HCT116 (cell line): ENCODE measurements at regions not wholly inside any gene's neighbourhood (a gene's known extent, or its start where the extent isn't known, plus 50 kb on each side); places are given as distances from the start of the nearest gene placed in this dataset.

ENCODE experiments used
- ATAC-seq: fragments of 200-7000 bp; cut with Tn5 transposase; 2 replicates; pipeline ENCODE4 v1.9.1; 2020; ENCODE audit warnings: mild to moderate bottlenecking, moderate library complexity
- BruUV-seq: library from RNA; stranded (reverse); fragments of 400-500 nt; replicated peaks from 2 replicates; lab custom pipeline; 2021; lab: Mats Ljungman, UMichigan
- CTCF ChIA-PET: fragments of 300-600 bp; sonication (Branson Sonifier 250); formaldehyde crosslinking; loops from one replicate; lab custom pipeline; 2021; ENCODE audit warnings: antibody characterized with exemption; lab: Charles Lee
- POLR2A ChIA-PET: fragments of 300-600, 350-600 bp; sonication (Branson Sonifier 250); formaldehyde crosslinking; loops from one replicate; lab custom pipeline; 2021; ENCODE audit warnings: antibody characterized with exemption; lab: Charles Lee
- RAD21 ChIA-PET, 2 experiments: fragments of 300-600 bp; sonication (Branson Sonifier 250); formaldehyde crosslinking; loops; one replicate each; lab custom pipeline; 2023; ENCODE audit warnings: low total read pairs in 2 of 2; ENCODE audit not compliant: uncharacterized antibody in 2 of 2, unreplicated experiment in 2 of 2, low non-redundant PET in 1 of 2; lab: Charles Lee
- DNase-seq: peaks from one replicate; pipeline ENCODE4 v3.0.0-alpha.2; 2010; ENCODE audit warnings: low read depth, low spot score
- H2AFZ ChIP-seq: fragments of 200-600 bp; shearing (Covaris generic), sonication (generic); 2 replicates; pipeline ENCODE4 v1.6.1; 2017; ENCODE audit warnings: low read depth, mixed run types, mixed read lengths, antibody characterized with exemption, low read length; ENCODE audit not compliant: poor library complexity, severe bottlenecking
- H3K27ac ChIP-seq: 2 replicates; pipeline ENCODE4 v1.5.1; 2012; ENCODE audit warnings: low read depth, low read length
- H3K27me3 ChIP-seq: fragments of 200-600 bp; sonication (generic); 2 replicates; pipeline ENCODE4 v1.6.1; 2016; ENCODE audit warnings: mixed run types, low read length, mixed read lengths; ENCODE audit not compliant: insufficient read depth
- H3K36me3 ChIP-seq, 2 experiments: fragments of 200-500 bp in 1 of 2; fragments of 200-600 bp in 1 of 2; sonication (Bioruptor generic) in 1 of 2; sonication (generic) in 1 of 2; 2 replicates each; pipeline versions ENCODE4 v1.5.1 to v1.6.1; 2014 to 2016; ENCODE audit warnings: low read length in 2 of 2, inconsistent platforms in 1 of 2, mixed read lengths in 1 of 2, mixed run types in 1 of 2; ENCODE audit not compliant: insufficient read depth in 2 of 2, control insufficient read depth in 1 of 2
- H3K4me1 ChIP-seq, 2 experiments: fragments of 200-600 bp in 1 of 2; sonication (generic) in 1 of 2; 2 replicates each; pipeline versions ENCODE4 v1.5.1 to v1.6.1; 2012 to 2017; ENCODE audit warnings: low read length in 2 of 2, inconsistent platforms in 1 of 2, mild to moderate bottlenecking in 1 of 2, mixed read lengths in 1 of 2, mixed run types in 1 of 2, moderate library complexity in 1 of 2; ENCODE audit not compliant: insufficient read depth in 2 of 2, control insufficient read depth in 1 of 2
- H3K4me2 ChIP-seq: fragments of 200-600 bp; sonication (generic); 2 replicates; pipeline ENCODE4 v1.6.1; 2017; ENCODE audit warnings: mixed run types, low read length, mixed read lengths
- H3K4me3 ChIP-seq, 2 experiments: fragments of 200-600 bp in 1 of 2; sonication (generic) in 1 of 2; replicated peaks in 1 of 2; 2 replicates each; pipeline ENCODE4 v1.5.1; 2011 to 2016; ENCODE audit warnings: low read length in 2 of 2, control low read depth in 1 of 2, low read depth in 1 of 2, mild to moderate bottlenecking in 1 of 2, mixed read lengths in 1 of 2, mixed run types in 1 of 2
- H3K79me2 ChIP-seq: fragments of 200-600 bp; sonication (generic); 2 replicates; pipeline ENCODE4 v1.6.1; 2017; ENCODE audit warnings: mild to moderate bottlenecking, mixed run types, low read length, moderate library complexity, mixed read lengths; ENCODE audit not compliant: insufficient read depth
- H3K9ac ChIP-seq: fragments of 200-600 bp; sonication (generic); 2 replicates; pipeline ENCODE4 v1.6.1; 2016; ENCODE audit warnings: low read length, mixed read lengths
- H3K9me2 ChIP-seq: fragments of 200-600 bp; sonication (generic), shearing (Covaris generic); 2 replicates; pipeline ENCODE4 v1.6.1; 2017; ENCODE audit warnings: mixed run types, mild to moderate bottlenecking, moderate library complexity; ENCODE audit not compliant: insufficient read depth
- H3K9me3 ChIP-seq, 2 experiments: fragments of 200-500 bp in 1 of 2; fragments of 200-600 bp in 1 of 2; sonication (Bioruptor generic) in 1 of 2; sonication (generic) in 1 of 2; 2 replicates each; pipeline ENCODE4 v1.6.1; 2014 to 2017; ENCODE audit warnings: low read length in 2 of 2, mixed read lengths in 2 of 2, inconsistent platforms in 1 of 2, low read depth in 1 of 2, mild to moderate bottlenecking in 1 of 2, mixed run types in 1 of 2, moderate library complexity in 1 of 2; ENCODE audit not compliant: control insufficient read depth in 1 of 2, insufficient read depth in 1 of 2
- H4K20me1 ChIP-seq: fragments of 200-600 bp; sonication (generic), shearing (Covaris generic); 2 replicates; pipeline ENCODE4 v1.6.1; 2017; ENCODE audit warnings: mixed run types, mild to moderate bottlenecking, moderate library complexity; ENCODE audit not compliant: insufficient read depth
- ATF3 ChIP-seq: IDR thresholded peaks from 2 replicates; pipeline ENCODE4 v1.6.1; 2012
- CBX3 ChIP-seq: IDR thresholded peaks from 2 replicates; pipeline ENCODE4 v1.6.1; 2012; ENCODE audit warnings: low read depth
- ELF1 ChIP-seq: IDR thresholded peaks from 2 replicates; pipeline ENCODE4 v1.6.1; 2012; ENCODE audit warnings: low read depth, borderline replicate concordance
- EZH2 ChIP-seq: fragments of 200-600 bp; sonication (generic); IDR thresholded peaks from 2 replicates; pipeline ENCODE4 v1.6.1; 2017; ENCODE audit warnings: antibody characterized with exemption, mixed run types
- EZH2phosphoT487 ChIP-seq: fragments of 200-600 bp; IDR thresholded peaks from 2 replicates; pipeline ENCODE4 v1.6.1; 2018; ENCODE audit warnings: antibody characterized with exemption, borderline replicate concordance
- FOSL1 ChIP-seq: IDR thresholded peaks from 2 replicates; pipeline ENCODE4 v1.6.1; 2012; ENCODE audit warnings: low read depth
- JUND ChIP-seq: IDR thresholded peaks from 2 replicates; pipeline ENCODE4 v1.6.1; 2012
- MAX ChIP-seq: IDR thresholded peaks from 2 replicates; pipeline ENCODE4 v1.6.1; 2012
- POLR2A ChIP-seq: IDR thresholded peaks from 2 replicates; pipeline ENCODE4 v1.7.0; 2011; ENCODE audit warnings: borderline replicate concordance; ENCODE audit not compliant: insufficient read depth, insufficient read length; ENCODE audit errors: extremely low read depth
- POLR2AphosphoS5 ChIP-seq: IDR thresholded peaks from 2 replicates; pipeline ENCODE4 v1.6.1; 2011; ENCODE audit warnings: mild to moderate bottlenecking, low read depth, low read length, moderate library complexity
- RAD21 ChIP-seq: IDR thresholded peaks from 2 replicates; pipeline ENCODE4 v1.6.1; 2012; ENCODE audit warnings: low read depth, mild to moderate bottlenecking
- REST ChIP-seq: IDR thresholded peaks from 2 replicates; pipeline ENCODE4 v1.6.1; 2012; ENCODE audit warnings: low read depth
- SIN3A ChIP-seq: IDR thresholded peaks from 2 replicates; pipeline ENCODE4 v1.6.1; 2012; ENCODE audit warnings: low read depth
- SRF ChIP-seq: IDR thresholded peaks from 2 replicates; pipeline ENCODE4 v1.6.1; 2012; ENCODE audit warnings: low read depth
- TCF7L2 ChIP-seq: IDR thresholded peaks from 2 replicates; pipeline ENCODE4 v1.7.0; 2011; ENCODE audit warnings: borderline replicate concordance, inconsistent platforms; ENCODE audit not compliant: insufficient read depth, insufficient read length; ENCODE audit errors: extremely low read depth
- YY1 ChIP-seq: IDR thresholded peaks from 2 replicates; pipeline ENCODE4 v1.6.1; 2011; ENCODE audit warnings: low read length, low read depth, moderate library complexity, mild to moderate bottlenecking; ENCODE audit not compliant: insufficient replicate concordance; ENCODE audit errors: extremely low read depth
- ZFX ChIP-seq: fragments of 450-650 bp; IDR thresholded peaks from 2 replicates; pipeline ENCODE4 v1.6.1; 2017
- ZNF274 ChIP-seq: fragments of 200-500 bp; sonication (Bioruptor generic); IDR thresholded peaks from 2 replicates; pipeline ENCODE4 v1.6.1; 2014; ENCODE audit warnings: mild to moderate bottlenecking, low read depth, low read length, inconsistent platforms
- intact Hi-C: fragments of 100-400 bp; cut with micrococcal nuclease; formaldehyde crosslinking; loops from 2 replicates; pipeline ENCODE4 v1.10.0; 2022

GRCh38 chr3:117990627-117991026 is 1044.0 kb downstream of the IGSF11 start:
- no peak overlapping the region for H3K4me2 ChIP-seq
- H3K27me3 ChIP-seq, result peaks cover 14% of the 10 kb centered on the region
- H3K9me3 ChIP-seq, result no peaks in the 10 kb centered on the region
- ChIA-PET RAD21 (no interaction called here), CTCF (no interaction called here), POLR2A (no interaction called here)
- no peaks in the 10 kb centered on the region for H3K9me2 ChIP-seq
- DNase-seq, result no peak
- no peak for ATAC-seq
- no peaks in the 10 kb centered on the region for H3K4me1 ChIP-seq
- H4K20me1 ChIP-seq, result no peaks in the 10 kb centered on the region
- no peak overlapping the region for H3K4me3 ChIP-seq
- H3K36me3 ChIP-seq, result no peaks in the 10 kb centered on the region
- TF ChIP-seq TCF7L2, result no peak
- TF ChIP-seq MAX, result no peak
- no peak for TF ChIP-seq EZH2
- no peak for TF ChIP-seq POLR2AphosphoS5
- no peak for TF ChIP-seq ZFX
- TF ChIP-seq SIN3A, result no peak
- no peak for TF ChIP-seq POLR2A
- no peak for TF ChIP-seq ZNF274
- no peak for TF ChIP-seq CBX3
- no peak for TF ChIP-seq EZH2phosphoT487
- TF ChIP-seq ATF3, result no peak
- no peak for TF ChIP-seq YY1
- no peak for TF ChIP-seq RAD21
- no peak for TF ChIP-seq ELF1
- no peak for TF ChIP-seq REST
- TF ChIP-seq FOSL1, result no peak
- TF ChIP-seq SRF, result no peak
- TF ChIP-seq JUND, result no peak
- H3K27ac ChIP-seq, result no peak overlapping the region
- intact Hi-C loops, result no loop called here
- no peak overlapping the region for H3K9ac ChIP-seq
- BruUV-seq, result no TSS peak
- no peak overlapping the region for H2AFZ ChIP-seq
- no peaks in the 10 kb centered on the region for H3K79me2 ChIP-seq
